IMR-90 (cell line): ENCODE measurements at regions not wholly inside any gene's neighbourhood (a gene's known extent, or its start where the extent isn't known, plus 50 kb on each side); places are given as distances from the start of the nearest gene placed in this dataset.

ENCODE experiments used
- CTCF ChIP-seq: conservative IDR thresholded peaks from 2 replicates; pipeline ENCODE4 v1.5.1; 2012; ENCODE audit warnings: mild to moderate bottlenecking, low read depth, low read length, improper control_type of control experiment
- FOS ChIP-seq: fragments of 150-350 bp; IDR thresholded peaks from 2 replicates; pipeline ENCODE4 v1.6.1; 2016; ENCODE audit warnings: low read depth, low read length
- RAD21 ChIP-seq: IDR thresholded peaks from 2 replicates; pipeline ENCODE4 v1.6.1; 2012; ENCODE audit warnings: low read length, improper control_type of control experiment
- RFX5 ChIP-seq: IDR thresholded peaks from 2 replicates; pipeline ENCODE4 v1.8.0; 2012; ENCODE audit warnings: low read depth, mild to moderate bottlenecking, low read length, moderate library complexity
- SMC3 ChIP-seq: fragments of 150-350 bp; IDR thresholded peaks from 2 replicates; pipeline ENCODE4 v1.6.1; 2016; ENCODE audit warnings: low read depth, mild to moderate bottlenecking, antibody characterized with exemption, low read length, moderate library complexity
- TF ChIP-seq, protein P1 (sequence below): fragments of 150-350 bp; IDR thresholded peaks from 2 replicates; pipeline ENCODE4 v1.6.1; 2017; ENCODE audit warnings: mild to moderate bottlenecking, antibody characterized with exemption, low read length, low read depth
- TF ChIP-seq, protein P2 (sequence below): fragments of 150-350 bp; IDR thresholded peaks from 2 replicates; pipeline ENCODE4 v1.6.1; 2016; ENCODE audit warnings: low read depth, mild to moderate bottlenecking, low read length, moderate library complexity, borderline replicate concordance

- TF ChIP-seq CTCF (no peak), SMC3 (no peak), FOS (no peak), RFX5 (no peak), RAD21 (no peak)
- TF ChIP-seq, protein P1, sequence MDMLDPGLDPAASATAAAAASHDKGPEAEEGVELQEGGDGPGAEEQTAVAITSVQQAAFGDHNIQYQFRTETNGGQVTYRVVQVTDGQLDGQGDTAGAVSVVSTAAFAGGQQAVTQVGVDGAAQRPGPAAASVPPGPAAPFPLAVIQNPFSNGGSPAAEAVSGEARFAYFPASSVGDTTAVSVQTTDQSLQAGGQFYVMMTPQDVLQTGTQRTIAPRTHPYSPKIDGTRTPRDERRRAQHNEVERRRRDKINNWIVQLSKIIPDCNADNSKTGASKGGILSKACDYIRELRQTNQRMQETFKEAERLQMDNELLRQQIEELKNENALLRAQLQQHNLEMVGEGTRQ = no peak
- TF ChIP-seq, protein P2, sequence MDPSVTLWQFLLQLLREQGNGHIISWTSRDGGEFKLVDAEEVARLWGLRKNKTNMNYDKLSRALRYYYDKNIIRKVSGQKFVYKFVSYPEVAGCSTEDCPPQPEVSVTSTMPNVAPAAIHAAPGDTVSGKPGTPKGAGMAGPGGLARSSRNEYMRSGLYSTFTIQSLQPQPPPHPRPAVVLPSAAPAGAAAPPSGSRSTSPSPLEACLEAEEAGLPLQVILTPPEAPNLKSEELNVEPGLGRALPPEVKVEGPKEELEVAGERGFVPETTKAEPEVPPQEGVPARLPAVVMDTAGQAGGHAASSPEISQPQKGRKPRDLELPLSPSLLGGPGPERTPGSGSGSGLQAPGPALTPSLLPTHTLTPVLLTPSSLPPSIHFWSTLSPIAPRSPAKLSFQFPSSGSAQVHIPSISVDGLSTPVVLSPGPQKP = no peak
Observed at GRCh38 chr2:129884221-129884786, 95.2 kb upstream of the RAB6C start.
